ENCODE measurements at regions not wholly inside any gene's neighbourhood (a gene's known extent, or its start where the extent isn't known, plus 50 kb on each side); places are given as distances from the start of the nearest gene placed in this dataset.

DNA sequence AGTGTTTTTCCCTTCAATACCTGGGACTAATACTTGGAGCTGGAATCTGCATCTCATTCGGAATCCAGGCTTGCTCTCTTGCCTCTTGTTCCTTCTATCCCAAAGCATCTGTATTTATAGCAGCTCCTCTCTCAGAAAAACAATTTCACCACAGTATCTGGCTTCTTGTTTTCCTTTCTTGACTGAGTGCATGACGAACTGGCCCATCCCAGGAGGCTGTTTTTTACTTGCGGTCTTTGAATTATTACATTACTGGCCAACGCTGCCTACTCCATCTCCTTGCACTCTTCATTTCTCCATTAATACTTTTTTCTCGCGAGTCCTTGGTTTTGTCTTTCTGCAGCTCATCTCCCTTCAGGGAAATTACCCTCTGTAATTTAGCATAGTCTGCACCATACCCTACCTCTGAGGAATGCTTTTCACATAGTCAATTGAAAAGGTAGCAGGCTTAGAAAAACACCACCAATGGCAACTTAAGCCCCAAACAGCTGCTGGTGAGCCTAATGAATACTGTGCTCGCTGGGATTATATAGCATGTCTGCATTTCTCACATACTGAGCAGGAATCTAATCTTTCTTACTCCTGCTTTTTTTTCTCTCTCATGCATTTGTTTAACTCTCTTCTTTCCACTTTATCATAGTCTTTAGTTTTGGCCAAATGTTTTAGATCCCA, 277.4 kb upstream of the SESN3 start:
- DNase-seq = no peak

DNA sequence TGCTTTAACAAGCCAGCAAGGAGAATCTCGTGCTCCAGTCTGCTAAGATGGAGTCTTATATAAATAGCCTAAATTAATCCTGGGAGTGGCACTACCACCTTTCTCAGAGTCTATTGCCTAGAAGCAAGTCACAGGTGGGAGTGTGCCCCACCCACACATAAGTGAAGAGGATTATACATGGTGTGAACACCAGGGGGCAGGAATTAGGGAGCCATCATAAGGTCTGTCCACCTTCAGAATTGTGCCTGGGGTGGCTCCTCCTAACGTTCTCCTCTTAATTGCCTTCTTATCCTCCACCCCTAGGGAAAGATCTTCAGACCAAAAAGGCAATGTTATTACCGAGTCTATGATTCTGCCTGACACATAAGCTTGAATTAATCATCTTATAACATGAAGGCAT, 276.8 kb upstream of the SESN3 start:
- no peak for DNase-seq

DNA sequence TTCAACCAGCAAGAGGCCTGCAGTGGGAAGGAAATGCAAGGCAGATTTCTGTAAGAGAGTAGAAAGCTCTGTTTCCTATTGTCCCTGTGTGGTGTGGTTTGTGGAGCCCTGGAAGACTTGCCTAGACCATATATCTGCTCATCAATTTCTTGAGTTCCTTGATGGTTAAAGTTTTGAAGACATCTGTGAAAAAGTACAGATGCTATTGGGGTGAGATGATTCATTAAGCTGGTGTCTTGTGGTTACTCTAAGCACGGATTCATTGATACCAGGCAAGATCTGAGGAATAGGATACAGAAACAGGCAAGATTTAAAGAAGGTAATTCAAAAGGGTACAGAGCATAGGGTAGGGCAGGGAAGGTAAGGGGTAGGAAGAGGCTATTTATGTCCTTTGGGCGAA, 275.8 kb upstream of the SESN3 start:
- DNase-seq = peak; percentile 78

DNA sequence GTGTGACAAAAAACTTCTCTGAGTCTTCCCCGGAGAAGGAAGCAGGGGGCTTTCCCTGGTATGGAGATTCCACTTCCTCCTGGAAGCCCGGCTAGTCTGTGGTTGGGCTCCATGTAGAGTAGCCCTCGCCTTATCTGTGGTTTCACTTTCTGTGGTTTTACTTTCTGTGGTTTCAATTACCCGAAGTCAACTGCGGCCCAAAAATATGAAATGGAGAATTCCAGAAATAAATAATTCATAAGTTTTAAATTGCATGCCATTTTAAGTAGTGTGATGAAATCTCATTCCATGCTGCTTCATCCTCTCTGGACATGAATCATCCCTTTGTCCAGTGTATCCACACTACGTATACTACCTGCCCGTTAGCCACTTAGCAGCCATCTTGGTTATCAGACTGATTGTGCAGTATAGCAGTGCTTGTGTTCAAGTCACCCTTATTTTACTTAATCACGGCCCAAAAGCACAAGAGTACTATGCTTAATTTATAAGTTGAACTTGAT, 275.0 kb upstream of the SESN3 start:
- DNase-seq = peak; percentile 89

DNA sequence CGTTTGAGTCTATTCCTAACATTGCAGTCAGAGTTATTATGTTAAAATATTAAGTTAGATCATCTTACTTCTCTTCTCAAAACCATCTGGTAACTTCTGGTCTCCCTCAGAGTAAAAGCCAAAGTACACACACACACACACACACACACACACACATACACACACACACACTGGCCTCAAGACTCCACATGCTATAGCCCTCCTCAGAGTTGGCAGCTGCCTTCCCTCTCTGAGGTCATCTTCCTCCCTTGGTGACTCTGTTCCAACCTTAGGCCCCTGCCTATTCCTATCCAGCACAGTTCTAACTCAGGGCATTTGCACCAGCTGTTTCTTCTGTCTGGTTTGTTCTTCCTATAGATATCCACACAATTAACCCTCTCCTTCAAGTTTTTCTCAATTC, 272.0 kb upstream of the SESN3 start:
- DNase-seq = peak; percentile 70

DNA sequence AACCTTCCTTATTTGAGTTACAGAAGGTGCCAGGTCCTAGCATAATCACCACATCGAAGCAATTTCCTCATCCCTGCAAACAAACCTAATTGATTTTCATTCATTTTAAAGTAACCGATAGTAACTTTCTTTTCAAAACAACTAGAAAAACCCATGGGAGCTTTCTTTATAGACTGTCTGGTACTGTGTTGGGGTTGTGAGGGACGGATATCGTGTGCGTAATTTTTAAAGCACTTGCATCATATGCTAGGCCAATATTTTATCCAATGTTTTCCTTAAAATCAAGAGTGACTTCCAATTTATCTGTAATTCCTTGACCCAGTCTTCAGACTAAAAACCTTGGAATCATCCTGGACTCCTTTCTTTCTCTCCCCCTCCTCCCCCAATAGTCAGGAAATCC, 271.5 kb upstream of the SESN3 start:
- no peak for DNase-seq

DNA sequence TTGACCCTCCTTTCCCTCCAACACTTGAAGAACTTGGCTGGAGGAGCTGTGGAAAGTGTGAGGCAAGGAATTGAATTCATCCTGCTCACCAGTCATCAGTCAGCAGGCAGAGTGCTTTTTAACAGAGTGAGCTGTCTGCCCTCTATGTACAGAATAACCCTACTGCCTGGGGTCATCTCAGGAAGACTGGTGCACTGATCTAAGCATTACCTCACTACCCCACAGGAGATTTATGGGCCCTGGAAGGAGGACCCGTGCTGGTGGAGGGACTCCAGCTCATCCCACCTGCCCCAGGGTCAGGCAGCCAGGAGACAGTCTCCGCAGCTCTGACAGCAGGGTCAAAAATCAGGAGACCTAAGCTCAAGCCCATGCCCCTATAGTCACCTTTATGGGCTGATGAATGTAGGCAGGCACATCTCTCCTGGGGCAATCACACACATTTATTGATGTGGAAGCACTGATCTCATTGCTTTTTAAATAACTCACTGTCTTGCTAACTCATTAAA, 270.8 kb upstream of the SESN3 start:
- no peak for DNase-seq

DNA sequence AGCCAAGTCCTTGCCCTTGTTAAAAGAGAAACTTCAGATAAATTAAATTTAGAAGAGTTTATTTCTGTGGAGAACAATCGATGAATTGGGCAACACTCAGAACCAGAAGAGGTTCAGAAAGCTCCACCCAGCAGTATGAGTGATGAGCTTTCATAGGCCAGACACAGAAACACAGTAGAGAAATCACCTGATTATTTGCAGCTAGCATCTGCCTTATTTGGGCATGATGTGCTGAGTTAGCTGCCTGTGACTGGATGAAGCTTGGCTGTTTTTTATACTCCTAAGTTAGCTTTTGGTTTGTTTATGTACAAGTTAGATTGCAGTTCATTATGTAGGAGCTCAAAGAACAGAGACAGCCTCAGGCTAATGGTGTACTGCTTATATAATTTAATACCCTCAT, 269.5 kb upstream of the SESN3 start:
- no peak for DNase-seq

DNA sequence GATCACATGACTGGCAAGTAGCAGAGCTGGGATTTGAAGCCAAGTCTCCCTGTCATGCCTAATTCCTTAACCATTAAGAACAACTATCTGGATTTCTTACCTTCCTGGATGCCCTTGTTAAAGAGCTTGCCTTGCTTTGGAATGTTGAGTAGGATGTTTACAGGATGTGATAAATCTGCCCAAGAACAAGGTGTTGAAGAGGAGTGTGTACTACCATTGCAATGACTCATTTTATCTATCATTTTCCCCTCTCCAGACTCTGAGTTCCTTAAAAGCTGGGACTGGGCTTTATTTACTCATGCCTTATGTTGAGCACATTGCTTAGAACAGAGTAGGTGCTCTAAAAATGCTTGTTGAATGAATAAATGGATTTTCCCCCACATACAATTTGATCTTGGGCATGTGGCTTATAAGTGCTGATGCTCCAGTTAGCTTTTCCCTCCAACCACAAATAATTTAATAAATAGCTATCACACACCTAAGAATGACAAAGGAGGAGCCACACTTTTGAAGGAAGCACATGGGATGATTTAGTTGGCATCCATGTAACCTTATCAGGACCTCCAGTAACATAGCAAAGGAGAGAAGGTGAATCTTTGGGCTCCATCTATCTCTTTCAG, 268.6 kb upstream of the SESN3 start:
- DNase-seq = peak; percentile 96

DNA sequence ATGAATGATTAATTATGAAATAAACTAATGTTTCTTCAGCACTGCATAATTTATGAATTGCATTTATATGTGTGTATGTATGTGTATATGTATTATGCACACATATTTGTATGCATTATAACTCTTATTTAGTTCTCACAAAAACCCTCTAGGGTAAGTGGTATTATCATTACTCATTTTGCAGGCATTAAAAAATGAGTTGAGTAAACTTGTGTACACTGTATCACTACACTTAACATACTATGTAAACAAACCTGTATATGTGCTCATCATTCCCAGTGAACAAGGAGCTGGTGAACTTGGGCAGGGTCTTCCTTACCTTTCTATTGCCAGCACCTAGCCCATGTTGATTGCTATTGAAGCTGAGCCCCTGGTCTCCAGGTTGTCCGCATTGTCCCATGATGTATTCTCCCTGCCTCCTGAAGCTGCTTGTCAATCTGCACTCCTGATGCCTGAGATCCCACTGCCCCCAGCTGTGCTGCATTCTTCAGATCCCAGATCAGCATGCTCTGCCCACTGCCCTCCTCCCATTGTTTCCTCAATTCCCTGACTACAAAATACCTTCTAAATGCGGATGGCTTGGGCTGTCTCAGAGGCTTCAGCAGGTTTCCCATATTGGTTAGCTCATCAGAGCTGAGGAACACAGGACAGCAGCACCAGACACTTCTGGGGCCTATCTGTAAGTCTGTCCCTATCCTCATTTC, 267.9 kb upstream of the SESN3 start:
- peak; percentile 71 for DNase-seq

DNA sequence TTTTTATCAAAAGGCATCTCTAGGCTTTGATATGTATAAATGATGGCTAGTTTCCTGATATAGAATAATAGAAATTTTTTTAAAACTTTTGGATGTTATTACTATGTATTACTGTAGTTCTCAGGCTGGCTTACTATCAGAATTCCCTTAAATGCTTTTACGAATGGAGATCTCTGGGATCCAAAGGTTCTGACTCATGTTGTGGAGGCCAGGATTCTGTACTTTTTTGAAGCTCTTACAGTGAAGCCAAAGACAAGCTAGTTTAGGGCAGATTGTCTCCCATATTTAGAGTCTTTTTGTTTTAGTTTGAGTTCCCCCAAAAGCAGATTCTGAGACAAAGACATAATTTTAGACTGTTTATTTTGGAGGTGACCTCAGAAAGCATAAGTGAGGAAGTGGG, 265.9 kb upstream of the SESN3 start:
- no peak for DNase-seq

DNA sequence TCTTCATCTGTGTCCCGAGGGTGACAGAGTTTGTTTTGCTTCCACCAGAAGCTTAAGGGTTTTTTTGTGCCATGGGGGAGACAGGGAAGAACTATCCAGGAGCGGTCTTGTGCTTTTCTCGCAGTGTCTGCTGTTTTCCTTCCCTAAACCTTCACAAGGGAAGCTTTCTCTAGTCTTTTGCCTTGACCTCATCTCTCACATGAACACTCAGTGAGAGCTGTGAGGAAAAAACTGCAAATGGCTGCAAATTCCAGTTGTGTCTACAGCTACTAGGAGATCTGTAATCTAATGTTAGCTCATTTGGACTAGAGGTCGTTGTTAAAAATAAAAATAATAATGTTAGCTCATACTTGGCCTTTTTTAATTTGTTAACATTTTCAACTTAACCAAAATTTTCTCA, 264.7 kb upstream of the SESN3 start:
- DNase-seq = no peak

DNA sequence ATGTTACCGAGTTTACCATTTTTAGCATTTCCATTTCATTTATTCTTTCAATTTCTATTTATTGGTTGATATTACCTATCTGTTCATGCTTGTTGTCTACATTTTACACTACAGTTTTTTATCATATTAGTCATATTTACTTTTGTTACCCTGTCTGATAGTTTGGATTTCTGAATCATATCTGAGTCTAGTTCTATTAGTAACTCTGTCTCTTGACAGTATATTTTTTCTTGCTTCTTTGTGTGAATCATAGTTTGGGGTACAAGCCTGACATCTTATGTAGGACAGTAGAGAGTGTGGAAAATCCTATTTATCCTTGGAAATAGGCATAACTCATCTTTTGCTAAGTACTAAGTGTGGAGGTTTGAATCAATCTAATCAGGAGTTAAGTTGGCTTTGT, 263.9 kb upstream of the SESN3 start:
- DNase-seq = no peak

DNA sequence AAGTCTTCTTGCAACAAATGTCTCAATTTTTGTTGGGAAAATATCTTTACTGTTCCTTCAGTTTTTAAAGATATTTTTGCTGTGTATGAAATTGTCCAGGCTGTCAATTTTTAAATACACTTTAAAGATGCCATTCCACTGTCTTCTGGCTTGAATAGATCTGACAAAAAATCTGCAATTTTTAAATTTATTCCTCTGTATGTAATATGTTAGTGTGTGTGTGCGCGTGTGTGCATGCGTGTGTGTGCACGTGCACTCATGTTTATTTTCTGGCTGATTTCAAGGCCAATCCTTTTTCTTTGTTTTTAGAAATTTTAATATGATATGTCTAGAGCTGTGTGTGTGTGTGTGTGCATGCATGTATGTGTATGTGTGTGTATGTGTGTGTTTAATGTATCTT, 263.2 kb upstream of the SESN3 start:
- DNase-seq = no peak

DNA sequence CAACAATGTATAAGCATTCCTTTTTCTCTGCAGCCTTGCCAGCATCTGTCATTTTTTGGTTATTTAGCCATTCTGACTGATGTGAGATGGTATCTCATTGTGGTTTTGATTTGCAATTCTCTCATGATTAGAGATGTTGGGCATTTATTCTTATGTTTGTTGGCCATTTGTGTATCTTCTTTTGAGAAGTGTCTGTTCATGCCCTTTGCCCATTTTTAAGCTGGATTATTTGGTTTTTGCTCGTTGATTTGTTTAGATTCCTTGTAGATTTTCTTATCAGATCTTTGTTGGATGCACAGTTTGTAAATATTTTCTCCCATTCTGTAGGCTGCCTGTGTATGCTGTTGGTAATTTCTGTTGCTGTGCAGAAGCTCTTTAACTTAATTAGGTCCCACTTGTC, 259.6 kb upstream of the SESN3 start:
- no peak for DNase-seq

DNA sequence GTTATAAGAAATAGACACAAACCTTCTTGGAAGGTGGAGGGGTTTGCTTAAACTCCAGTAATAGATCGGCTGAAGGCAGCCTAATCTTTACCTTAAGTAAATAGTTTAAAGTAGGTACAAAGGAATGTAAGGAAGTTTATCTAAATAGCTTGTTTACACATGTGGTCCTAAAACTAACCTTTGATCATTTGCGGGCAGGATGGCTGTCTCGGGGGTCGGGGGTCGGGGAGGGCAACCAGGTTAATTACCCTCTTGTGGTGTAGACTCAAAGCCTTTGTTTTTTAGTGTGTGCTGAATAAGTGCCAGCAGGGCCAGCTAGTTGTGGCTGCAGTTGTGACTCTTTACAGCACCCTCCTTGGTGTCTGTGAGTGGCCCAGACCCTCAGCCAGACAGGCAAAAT, 256.9 kb upstream of the SESN3 start:
- no peak for DNase-seq

DNA sequence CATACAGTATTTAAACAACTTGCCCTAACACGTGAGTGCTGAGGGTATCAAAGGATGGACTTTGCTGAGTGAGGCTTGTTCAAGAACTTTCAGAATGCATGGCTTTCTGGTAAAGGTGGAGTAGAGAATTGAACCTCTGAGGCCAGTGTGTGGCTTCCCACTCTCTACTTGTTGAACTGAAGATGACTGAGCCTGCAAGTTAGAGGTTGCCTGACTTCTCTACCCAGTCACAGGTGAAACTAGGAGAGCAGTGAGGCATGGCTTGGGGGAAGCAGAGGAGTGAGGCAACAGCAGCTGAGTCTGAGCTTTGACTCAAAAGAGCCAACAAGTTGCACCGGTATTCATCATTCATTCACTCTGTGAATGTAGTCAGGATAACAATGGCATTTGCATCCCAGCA, 256.4 kb upstream of the SESN3 start:
- peak; percentile 12 for DNase-seq

DNA sequence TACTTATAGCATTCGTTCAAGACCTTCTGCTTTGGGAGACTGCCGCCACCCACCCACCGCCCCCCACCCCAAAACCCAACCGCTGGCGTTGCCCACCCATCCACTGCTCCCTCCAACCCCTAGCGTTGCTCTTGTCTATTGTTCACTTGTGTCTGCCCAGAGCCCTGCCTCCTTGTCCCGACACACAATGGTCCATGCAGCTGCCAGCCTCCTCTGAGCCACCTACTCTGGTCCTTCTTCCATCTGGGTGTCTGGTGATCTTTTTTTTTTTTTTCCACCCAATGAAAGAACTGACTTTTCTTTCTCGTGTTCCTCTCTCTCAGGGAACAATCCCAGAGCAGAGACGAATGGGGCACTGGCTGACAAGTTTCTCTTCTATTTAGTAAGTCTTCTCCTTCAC, 256.0 kb upstream of the SESN3 start:
- DNase-seq = no peak

DNA sequence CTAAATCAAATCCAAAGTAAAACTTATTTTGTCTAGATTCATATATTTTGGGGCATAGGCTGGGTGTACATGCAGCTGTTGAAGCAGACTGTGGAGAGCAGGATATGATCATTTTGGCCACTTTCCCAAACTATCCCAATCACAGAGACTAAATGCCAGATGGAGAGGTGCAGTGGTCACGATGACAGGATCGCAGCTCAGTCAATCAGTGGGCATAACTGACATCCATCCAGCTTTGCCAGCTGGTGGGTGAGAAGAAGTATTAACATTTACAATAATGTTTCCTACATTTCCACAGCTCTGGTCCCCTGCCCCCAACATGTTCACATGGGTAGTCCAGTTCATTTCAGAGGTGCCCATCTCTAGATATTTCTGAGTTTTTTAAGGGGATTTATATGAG, 255.5 kb upstream of the SESN3 start:
- peak; percentile 25 for DNase-seq

DNA sequence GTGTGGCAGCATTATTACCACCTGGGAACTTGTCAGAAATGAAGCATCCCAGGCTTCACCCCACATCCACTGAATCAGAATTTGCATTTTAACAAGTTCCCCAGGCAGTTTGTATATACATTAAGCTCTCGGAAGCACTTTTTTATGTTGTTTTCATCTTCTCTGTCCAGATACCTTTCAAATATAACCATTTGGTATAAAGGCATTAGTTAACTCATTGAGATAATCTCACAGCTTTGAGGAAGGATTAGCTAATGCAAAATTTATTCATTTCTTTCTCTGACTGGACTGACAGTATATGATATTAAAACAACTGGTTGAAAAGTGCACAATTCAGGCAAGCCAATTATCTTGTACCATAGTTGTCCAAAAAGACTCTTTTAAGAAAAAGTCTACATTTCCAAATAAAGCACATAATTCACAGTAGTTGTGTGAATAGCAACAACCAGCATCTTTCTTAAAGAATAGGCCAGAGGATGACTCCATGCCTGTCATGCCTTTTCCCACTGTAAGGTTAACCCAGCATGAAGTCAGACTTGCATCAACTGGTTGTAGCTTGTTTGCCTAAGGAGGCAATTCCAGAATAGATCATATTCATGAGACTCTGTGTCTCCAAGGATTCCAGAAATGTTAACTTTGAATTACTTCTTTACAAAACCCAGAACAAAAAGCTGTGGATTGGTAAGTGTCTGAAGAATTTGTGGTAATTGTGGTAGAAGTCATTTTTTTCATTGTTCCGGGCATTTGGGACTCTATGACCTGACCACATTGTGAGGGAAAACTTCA, 254.3 kb upstream of the SESN3 start:
- peak; percentile 91 for DNase-seq

DNA sequence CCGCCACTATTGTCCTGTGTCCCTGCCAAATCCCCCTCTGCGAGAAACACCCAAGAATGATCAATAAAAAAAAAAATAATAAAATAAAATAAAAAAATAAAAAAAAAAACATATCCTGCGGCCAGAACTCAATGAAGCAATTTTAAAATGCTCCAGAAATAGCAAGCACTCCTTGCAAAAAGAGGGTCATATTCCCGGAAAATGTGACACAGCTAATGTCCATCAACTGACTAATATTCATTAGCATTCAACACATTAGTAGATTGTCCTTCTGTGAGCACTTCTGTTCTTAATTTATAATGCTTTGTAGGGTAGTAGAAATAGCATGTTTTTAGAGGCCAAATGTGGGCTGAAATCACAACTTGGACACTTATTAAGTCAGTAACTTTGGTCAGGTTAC, 252.3 kb upstream of the SESN3 start:
- DNase-seq = peak; percentile 29

DNA sequence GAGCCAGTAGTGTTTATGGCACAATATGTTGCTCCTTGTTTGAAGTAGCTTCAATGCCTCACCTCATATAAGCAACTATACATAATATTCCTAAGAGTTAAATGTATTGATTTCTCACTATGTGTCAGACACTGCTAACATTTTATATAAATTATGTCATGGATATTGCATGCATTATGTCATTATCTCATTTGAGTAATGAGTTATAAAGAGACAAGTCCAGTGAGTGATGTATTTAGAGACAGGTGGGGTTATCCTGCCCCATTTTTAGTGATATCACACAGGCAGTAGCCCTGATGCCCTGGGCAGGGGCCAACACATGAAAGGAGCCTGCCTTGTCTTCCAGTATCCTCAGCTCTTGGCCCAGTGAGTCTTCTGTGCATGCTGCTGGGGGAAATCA, 247.0 kb upstream of the SESN3 start:
- DNase-seq = no peak

DNA sequence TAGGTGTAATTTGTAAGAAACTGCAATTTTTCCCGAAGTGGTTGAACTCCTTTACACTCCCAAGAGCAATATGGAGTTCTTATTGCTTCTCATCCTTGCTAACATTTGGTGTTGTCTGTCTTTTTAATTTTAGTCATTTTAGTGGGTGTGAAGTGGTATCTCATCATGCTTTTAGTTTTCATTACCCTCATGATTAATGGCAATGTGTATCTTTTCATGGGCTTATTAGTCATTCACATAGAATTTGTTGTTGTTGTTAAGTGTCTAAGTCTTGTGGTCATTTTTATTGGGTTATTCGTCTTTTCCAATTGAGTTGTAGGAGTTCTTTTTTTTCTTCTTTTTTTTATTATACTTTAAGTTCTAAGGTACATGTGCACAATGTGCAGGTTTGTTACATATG, 238.3 kb upstream of the SESN3 start:
- DNase-seq = peak; percentile 50
